Nephron progenitor cell (in vitro differentiated cells): ENCODE measurements at regions not wholly inside any gene's neighbourhood (a gene's known extent, or its start where the extent isn't known, plus 50 kb on each side); places are given as distances from the start of the nearest gene placed in this dataset.
A peak's percentile ranks its signal among the peaks of the same experiment; 100 is the strongest.

ENCODE experiments used
- DNase-seq: peaks from one replicate; pipeline ENCODE4 v3.0.0; 2021
- H3K27ac Mint-ChIP-seq: 2 replicates; pipeline ENCODE4 v1.8.0; 2021; ENCODE audit warnings: mild to moderate bottlenecking, moderate library complexity, mixed read lengths
- H3K27me3 Mint-ChIP-seq: 2 replicates; pipeline ENCODE4 v1.8.0; 2021; ENCODE audit warnings: mild to moderate bottlenecking, low read depth, mixed read lengths; ENCODE audit not compliant: poor library complexity
- H3K36me3 Mint-ChIP-seq: 2 replicates; pipeline ENCODE4 v1.8.0; 2021; ENCODE audit warnings: low read depth, mixed read lengths
- H3K4me1 Mint-ChIP-seq: 2 replicates; pipeline ENCODE4 v1.8.0; 2021; ENCODE audit warnings: mixed read lengths
- H3K4me3 Mint-ChIP-seq: 2 replicates; pipeline ENCODE4 v1.8.0; 2021; ENCODE audit warnings: mild to moderate bottlenecking, moderate library complexity, mixed read lengths
- H3K9me3 Mint-ChIP-seq: 2 replicates; pipeline ENCODE4 v1.8.0; 2021; ENCODE audit warnings: mild to moderate bottlenecking, moderate library complexity, mixed read lengths
- CTCF ChIP-seq: fragments of 200-600 bp; sonication (generic); IDR thresholded peaks from 2 replicates; pipeline ENCODE4 v1.5.0; 2021; ENCODE audit warnings: antibody characterized with exemption

GRCh38 chr1:232542633-232543593 is 87.0 kb downstream of the SIPA1L2 start:
- no peak for DNase-seq
- TF ChIP-seq CTCF = no peak
- Mint-ChIP-seq H3K27ac (peak overlapping the region; percentile 14), H3K4me1 (peaks cover 31% of the 10 kb centered on the region), H3K4me3 (no peak overlapping the region), H3K36me3 (no peaks in the 10 kb centered on the region), H3K27me3 (no peaks in the 10 kb centered on the region), H3K9me3 (no peaks in the 10 kb centered on the region)

- Mint-ChIP-seq H3K27ac (no peak overlapping the region), H3K4me3 (no peak overlapping the region), H3K4me1 (peaks cover 35% of the 10 kb centered on the region), H3K9me3 (no peaks in the 10 kb centered on the region), H3K27me3 (peaks cover 7% of the 10 kb centered on the region), H3K36me3 (no peaks in the 10 kb centered on the region)
- DNase-seq = no peak
- TF ChIP-seq CTCF = no peak
These were observed 91.0 kb downstream of the SIPA1L2 start for GRCh38 chr1:232538943-232539302.

GRCh38 chr1:232538224-232538942 is 91.5 kb downstream of the SIPA1L2 start:
- no peak for TF ChIP-seq CTCF
- Mint-ChIP-seq H3K9me3 (no peaks in the 10 kb centered on the region), H3K4me1 (peaks cover 35% of the 10 kb centered on the region), H3K27me3 (peaks cover 7% of the 10 kb centered on the region), H3K36me3 (no peaks in the 10 kb centered on the region), H3K4me3 (no peak overlapping the region), H3K27ac (no peak overlapping the region)
- DNase-seq = no peak

GRCh38 chr1:232534552-232535517 is 95.1 kb downstream of the SIPA1L2 start:
- DNase-seq = no peak
- Mint-ChIP-seq H3K9me3 (no peaks in the 10 kb centered on the region), H3K27ac (no peak overlapping the region), H3K36me3 (no peaks in the 10 kb centered on the region), H3K27me3 (peaks cover 7% of the 10 kb centered on the region), H3K4me3 (no peak overlapping the region), H3K4me1 (peaks cover 22% of the 10 kb centered on the region)
- no peak for TF ChIP-seq CTCF

- no peak for TF ChIP-seq CTCF
- DNase-seq = no peak
- H3K36me3 Mint-ChIP-seq = no peaks in the 10 kb centered on the region
These were observed 96.6 kb downstream of the SIPA1L2 start for GRCh38 chr1:232533328-232533727.

More at GRCh38 chr1:232533328-232533727, 96.6 kb downstream of the SIPA1L2 start:
- Mint-ChIP-seq H3K4me3 (no peak overlapping the region), H3K27ac (no peak overlapping the region), H3K4me1 (peaks cover 8% of the 10 kb centered on the region), H3K27me3 (peaks cover 7% of the 10 kb centered on the region), H3K9me3 (no peaks in the 10 kb centered on the region)
